Mucosa of rectum (tissue), 2 donors: ENCODE measurements at regions not wholly inside any gene's neighbourhood (a gene's known extent, or its start where the extent isn't known, plus 50 kb on each side); places are given as distances from the start of the nearest gene placed in this dataset.

Experiments used
- H3K27ac ChIP-seq, 2 donors: one replicate each; pipeline ENCODE4 v1.7.0; 2013; ENCODE audit warnings: inconsistent platforms in 2 of 2, low read depth in 2 of 2, low read length in 2 of 2
- H3K27me3 ChIP-seq, 2 donors: one replicate each; pipeline ENCODE4 v1.7.0; 2013; ENCODE audit warnings: low read length in 2 of 2; ENCODE audit not compliant: control insufficient read depth in 2 of 2, insufficient read depth in 2 of 2
- H3K36me3 ChIP-seq, 2 donors: one replicate each; pipeline ENCODE4 v1.7.0; 2013; ENCODE audit warnings: low read length in 2 of 2; ENCODE audit not compliant: control insufficient read depth in 2 of 2, insufficient read depth in 2 of 2
- H3K4me1 ChIP-seq, 2 donors: one replicate each; pipeline ENCODE4 v1.7.0; 2013; ENCODE audit warnings: low read length in 2 of 2, mild to moderate bottlenecking in 1 of 2; ENCODE audit not compliant: control insufficient read depth in 2 of 2, insufficient read depth in 2 of 2
- H3K4me3 ChIP-seq, 2 donors: one replicate each; pipeline ENCODE4 v1.7.0; 2013; ENCODE audit warnings: low read length in 2 of 2
- H3K9ac ChIP-seq, 2 donors: one replicate each; pipeline ENCODE4 v1.7.0; 2013; ENCODE audit warnings: low read length in 2 of 2, low read depth in 1 of 2, mild to moderate bottlenecking in 1 of 2
- H3K9me3 ChIP-seq, 2 donors: one replicate each; pipeline ENCODE4 v1.7.0; 2013; ENCODE audit warnings: low read length in 2 of 2; ENCODE audit not compliant: control insufficient read depth in 2 of 2
- donor health status: healthy.
- donor health status: Normal muscosa, but diverticular disease.

GRCh38 chr1:209205039-209205438 is 378.5 kb upstream of the CAMK1G start:
- H3K4me1 ChIP-seq = peaks cover 0 to 6% of the 10 kb centered on the region in 2 donors
- H3K9ac ChIP-seq = no peak overlapping the region
- H3K4me3 ChIP-seq = no peak overlapping the region
- H3K9me3 ChIP-seq = no peaks in the 10 kb centered on the region
- no peaks in the 10 kb centered on the region for H3K36me3 ChIP-seq
- H3K27ac ChIP-seq = no peak overlapping the region
- H3K27me3 ChIP-seq = peaks cover 20 to 27% of the 10 kb centered on the region in 2 donors

- Histone ChIP-seq H3K27me3 (peaks cover 22 to 34% of the 10 kb centered on the region in 2 donors), H3K9ac (peak overlapping the region in 1 of 2 donors; percentile 10), H3K27ac (no peak overlapping the region), H3K4me1 (peaks cover 0 to 6% of the 10 kb centered on the region in 2 donors), H3K9me3 (no peaks in the 10 kb centered on the region), H3K4me3 (peak overlapping the region in 1 of 2 donors; percentile 62), H3K36me3 (no peaks in the 10 kb centered on the region)
Measured at GRCh38 chr1:209207126-209207700, 376.3 kb upstream of the CAMK1G start.

- H3K9me3 ChIP-seq = no peaks in the 10 kb centered on the region
- peak overlapping the region; percentile 26 to 62 for H3K4me3 ChIP-seq
- no peaks in the 10 kb centered on the region for H3K36me3 ChIP-seq
- H3K27me3 ChIP-seq = peaks cover 22 to 34% of the 10 kb centered on the region in 2 donors
- peak overlapping the region in 1 of 2 donors; percentile 10 for H3K9ac ChIP-seq
- H3K4me1 ChIP-seq = peaks cover 0 to 6% of the 10 kb centered on the region in 2 donors
- no peak overlapping the region for H3K27ac ChIP-seq
Measured at GRCh38 chr1:209207701-209208286, 375.7 kb upstream of the CAMK1G start.

GRCh38 chr1:209208648-209209047 is 374.9 kb upstream of the CAMK1G start:
- peaks cover 22 to 34% of the 10 kb centered on the region in 2 donors for H3K27me3 ChIP-seq
- no peaks in the 10 kb centered on the region for H3K36me3 ChIP-seq
- no peak overlapping the region for H3K27ac ChIP-seq
- H3K9ac ChIP-seq = no peak overlapping the region
- H3K4me3 ChIP-seq = no peak overlapping the region
- peaks cover 0 to 6% of the 10 kb centered on the region in 2 donors for H3K4me1 ChIP-seq
- H3K9me3 ChIP-seq = no peaks in the 10 kb centered on the region

- H3K4me1 ChIP-seq = no peaks in the 10 kb centered on the region
- H3K9me3 ChIP-seq = no peaks in the 10 kb centered on the region
- H3K4me3 ChIP-seq = no peak overlapping the region
- H3K9ac ChIP-seq = no peak overlapping the region
- H3K36me3 ChIP-seq = no peaks in the 10 kb centered on the region
- H3K27ac ChIP-seq = no peak overlapping the region
- H3K27me3 ChIP-seq = peaks cover 8 to 17% of the 10 kb centered on the region in 2 donors
Measured at GRCh38 chr1:209213989-209214388, 369.5 kb upstream of the CAMK1G start.

GRCh38 chr1:209215826-209216225 is 367.7 kb upstream of the CAMK1G start:
- H3K4me1 ChIP-seq = no peaks in the 10 kb centered on the region
- no peaks in the 10 kb centered on the region for H3K9me3 ChIP-seq
- no peak overlapping the region for H3K27ac ChIP-seq
- H3K27me3 ChIP-seq = peaks cover 0 to 4% of the 10 kb centered on the region in 2 donors
- no peaks in the 10 kb centered on the region for H3K36me3 ChIP-seq
- H3K4me3 ChIP-seq = no peak overlapping the region
- H3K9ac ChIP-seq = no peak overlapping the region

GRCh38 chr1:209218113-209218512 is 365.4 kb upstream of the CAMK1G start:
- Histone ChIP-seq H3K36me3 (no peaks in the 10 kb centered on the region), H3K9me3 (no peaks in the 10 kb centered on the region), H3K4me3 (no peak overlapping the region), H3K27me3 (no peaks in the 10 kb centered on the region), H3K27ac (no peak overlapping the region), H3K9ac (no peak overlapping the region), H3K4me1 (no peaks in the 10 kb centered on the region)

GRCh38 chr1:209218981-209219380 is 364.5 kb upstream of the CAMK1G start:
- no peaks in the 10 kb centered on the region for H3K9me3 ChIP-seq
- H3K9ac ChIP-seq = no peak overlapping the region
- no peaks in the 10 kb centered on the region for H3K4me1 ChIP-seq
- no peak overlapping the region for H3K27ac ChIP-seq
- no peaks in the 10 kb centered on the region for H3K36me3 ChIP-seq
- no peaks in the 10 kb centered on the region for H3K27me3 ChIP-seq
- no peak overlapping the region for H3K4me3 ChIP-seq

GRCh38 chr1:209219791-209220524 is 363.6 kb upstream of the CAMK1G start:
- no peaks in the 10 kb centered on the region for H3K9me3 ChIP-seq
- no peak overlapping the region for H3K27ac ChIP-seq
- no peak overlapping the region for H3K9ac ChIP-seq
- no peak overlapping the region for H3K4me3 ChIP-seq
- H3K36me3 ChIP-seq = no peaks in the 10 kb centered on the region
- H3K4me1 ChIP-seq = no peaks in the 10 kb centered on the region
- H3K27me3 ChIP-seq = peaks cover 0 to 3% of the 10 kb centered on the region in 2 donors

GRCh38 chr1:209222826-209223225 is 360.7 kb upstream of the CAMK1G start:
- H3K4me1 ChIP-seq = no peaks in the 10 kb centered on the region
- H3K9ac ChIP-seq = no peak overlapping the region
- no peaks in the 10 kb centered on the region for H3K9me3 ChIP-seq
- H3K27me3 ChIP-seq = peaks cover 0 to 3% of the 10 kb centered on the region in 2 donors
- H3K36me3 ChIP-seq = no peaks in the 10 kb centered on the region
- H3K27ac ChIP-seq = no peak overlapping the region
- no peak overlapping the region for H3K4me3 ChIP-seq
